ENCODE measurements at regions not wholly inside any gene's neighbourhood (a gene's known extent, or its start where the extent isn't known, plus 50 kb on each side); places are given as distances from the start of the nearest gene placed in this dataset.

DNA sequence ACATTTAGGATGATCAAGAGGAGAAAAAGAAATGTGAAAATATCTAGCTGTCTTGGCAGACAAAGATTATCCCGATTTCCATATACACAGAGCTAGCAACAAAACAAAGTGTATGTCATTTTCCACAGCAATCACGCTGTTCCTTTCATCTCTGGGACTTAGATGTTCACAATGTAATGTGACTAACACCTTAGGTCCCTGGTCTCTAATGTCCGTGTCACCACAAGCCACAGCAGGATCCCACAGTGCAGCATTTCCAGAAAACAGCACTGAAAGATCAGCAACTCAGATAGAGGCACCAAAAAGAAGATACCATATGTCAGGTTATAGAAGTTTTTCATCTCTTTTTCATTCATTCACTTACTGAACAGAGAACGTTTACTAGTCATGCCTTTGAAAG is 118.0 kb upstream of the TNPO1 start:
- intact Hi-C loops (cut with DNase I; ENCODE audit: low total_unique reads): no loop called here
- Histone ChIP-seq H3K27me3 (no peaks in the 10 kb centered on the region), H3K4me1 (no peaks in the 10 kb centered on the region), H3K4me3 (no peak overlapping the region), H3K36me3 (no peaks in the 10 kb centered on the region), H3K27ac (no peak overlapping the region), H3K9me3 (no peaks in the 10 kb centered on the region)
- TF ChIP-seq, protein P1, sequence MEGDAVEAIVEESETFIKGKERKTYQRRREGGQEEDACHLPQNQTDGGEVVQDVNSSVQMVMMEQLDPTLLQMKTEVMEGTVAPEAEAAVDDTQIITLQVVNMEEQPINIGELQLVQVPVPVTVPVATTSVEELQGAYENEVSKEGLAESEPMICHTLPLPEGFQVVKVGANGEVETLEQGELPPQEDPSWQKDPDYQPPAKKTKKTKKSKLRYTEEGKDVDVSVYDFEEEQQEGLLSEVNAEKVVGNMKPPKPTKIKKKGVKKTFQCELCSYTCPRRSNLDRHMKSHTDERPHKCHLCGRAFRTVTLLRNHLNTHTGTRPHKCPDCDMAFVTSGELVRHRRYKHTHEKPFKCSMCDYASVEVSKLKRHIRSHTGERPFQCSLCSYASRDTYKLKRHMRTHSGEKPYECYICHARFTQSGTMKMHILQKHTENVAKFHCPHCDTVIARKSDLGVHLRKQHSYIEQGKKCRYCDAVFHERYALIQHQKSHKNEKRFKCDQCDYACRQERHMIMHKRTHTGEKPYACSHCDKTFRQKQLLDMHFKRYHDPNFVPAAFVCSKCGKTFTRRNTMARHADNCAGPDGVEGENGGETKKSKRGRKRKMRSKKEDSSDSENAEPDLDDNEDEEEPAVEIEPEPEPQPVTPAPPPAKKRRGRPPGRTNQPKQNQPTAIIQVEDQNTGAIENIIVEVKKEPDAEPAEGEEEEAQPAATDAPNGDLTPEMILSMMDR (IDR thresholded peaks at IDR 0.05): no peak
- DNase-seq: no peak

- Histone ChIP-seq H3K27me3 (no peaks in the 10 kb centered on the region), H3K4me3 (no peak overlapping the region), H3K4me1 (no peaks in the 10 kb centered on the region), H3K36me3 (no peaks in the 10 kb centered on the region), H3K27ac (no peak overlapping the region), H3K9me3 (no peaks in the 10 kb centered on the region)
- intact Hi-C loops (cut with DNase I; ENCODE audit: low total_unique reads): no loop called here
- TF ChIP-seq, protein P1 (IDR thresholded peaks at IDR 0.05): no peak
- no peak for DNase-seq
Observed at GRCh38 chr5:72697622-72698021, 118.8 kb upstream of the TNPO1 start.

- Histone ChIP-seq H3K27me3 (no peaks in the 10 kb centered on the region), H3K36me3 (no peaks in the 10 kb centered on the region), H3K27ac (no peak overlapping the region), H3K9me3 (no peaks in the 10 kb centered on the region), H3K4me3 (no peak overlapping the region), H3K4me1 (no peaks in the 10 kb centered on the region)
- intact Hi-C loops (cut with DNase I; ENCODE audit: low total_unique reads): no loop called here
- DNase-seq: no peak
- TF ChIP-seq, protein P1 (IDR thresholded peaks at IDR 0.05): no peak
Observed at GRCh38 chr5:72695659-72696058, 120.8 kb upstream of the TNPO1 start.

DNA sequence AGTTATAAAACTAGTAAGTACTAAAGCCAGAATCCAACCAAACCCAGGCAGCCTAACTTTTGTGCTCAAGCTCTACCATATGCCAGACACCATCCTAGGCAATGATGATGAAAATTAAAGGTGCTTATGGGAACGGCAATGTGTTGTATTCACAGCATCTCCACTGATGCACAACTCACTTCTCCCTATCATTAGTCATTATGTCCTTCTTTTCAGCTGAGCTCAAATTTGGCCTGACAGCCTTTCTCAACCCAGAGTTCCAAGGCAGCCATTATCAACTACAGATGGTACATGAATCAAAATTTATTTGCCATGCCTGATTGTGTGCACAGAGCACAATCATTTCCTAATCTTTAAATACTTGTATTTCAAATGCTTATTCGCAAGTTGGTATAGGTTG is 121.6 kb upstream of the TNPO1 start:
- no peak overlapping the region for H3K27ac ChIP-seq
- no peaks in the 10 kb centered on the region for H3K36me3 ChIP-seq
- H3K4me3 ChIP-seq: no peak overlapping the region
- intact Hi-C loops (cut with DNase I; ENCODE audit: low total_unique reads): no loop called here
- no peaks in the 10 kb centered on the region for H3K4me1 ChIP-seq
- no peaks in the 10 kb centered on the region for H3K27me3 ChIP-seq
- no peak for DNase-seq
- TF ChIP-seq, protein P1 (IDR thresholded peaks at IDR 0.05): no peak
- no peaks in the 10 kb centered on the region for H3K9me3 ChIP-seq

GRCh38 chr5:72693546-72694205 is 122.8 kb upstream of the TNPO1 start:
- H3K36me3 ChIP-seq: no peaks in the 10 kb centered on the region
- TF ChIP-seq, protein P1 (IDR thresholded peaks at IDR 0.05): no peak
- H3K4me3 ChIP-seq: no peak overlapping the region
- H3K27ac ChIP-seq: no peak overlapping the region
- no peaks in the 10 kb centered on the region for H3K4me1 ChIP-seq
- no peak for DNase-seq
- intact Hi-C loops (cut with DNase I; ENCODE audit: low total_unique reads): no loop called here
- no peaks in the 10 kb centered on the region for H3K27me3 ChIP-seq
- no peaks in the 10 kb centered on the region for H3K9me3 ChIP-seq
